ENCODE measurements at regions not wholly inside any gene's neighbourhood (a gene's known extent, or its start where the extent isn't known, plus 50 kb on each side); places are given as distances from the start of the nearest gene placed in this dataset.

DNA sequence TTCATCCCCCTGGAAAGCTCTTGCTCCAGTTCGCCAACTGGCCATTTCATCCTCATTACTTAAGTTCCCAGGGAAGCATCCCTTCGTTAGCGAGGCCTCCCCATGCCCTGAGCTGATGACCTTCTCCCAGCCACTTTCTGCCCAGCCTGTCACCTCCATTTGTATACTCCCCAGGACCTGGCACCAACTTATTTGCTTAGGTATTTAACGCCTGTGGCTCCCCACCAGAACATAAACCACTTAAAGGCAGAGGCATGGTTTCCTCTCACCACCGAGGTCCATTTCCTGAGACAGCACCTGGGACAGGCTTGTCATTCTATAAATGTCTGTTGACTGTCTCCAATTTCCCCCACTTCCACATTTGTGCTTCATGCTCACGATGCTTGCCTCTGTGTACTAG is 189.0 kb downstream of the ZNF621 start:
- TF ChIP-seq, protein P1, sequence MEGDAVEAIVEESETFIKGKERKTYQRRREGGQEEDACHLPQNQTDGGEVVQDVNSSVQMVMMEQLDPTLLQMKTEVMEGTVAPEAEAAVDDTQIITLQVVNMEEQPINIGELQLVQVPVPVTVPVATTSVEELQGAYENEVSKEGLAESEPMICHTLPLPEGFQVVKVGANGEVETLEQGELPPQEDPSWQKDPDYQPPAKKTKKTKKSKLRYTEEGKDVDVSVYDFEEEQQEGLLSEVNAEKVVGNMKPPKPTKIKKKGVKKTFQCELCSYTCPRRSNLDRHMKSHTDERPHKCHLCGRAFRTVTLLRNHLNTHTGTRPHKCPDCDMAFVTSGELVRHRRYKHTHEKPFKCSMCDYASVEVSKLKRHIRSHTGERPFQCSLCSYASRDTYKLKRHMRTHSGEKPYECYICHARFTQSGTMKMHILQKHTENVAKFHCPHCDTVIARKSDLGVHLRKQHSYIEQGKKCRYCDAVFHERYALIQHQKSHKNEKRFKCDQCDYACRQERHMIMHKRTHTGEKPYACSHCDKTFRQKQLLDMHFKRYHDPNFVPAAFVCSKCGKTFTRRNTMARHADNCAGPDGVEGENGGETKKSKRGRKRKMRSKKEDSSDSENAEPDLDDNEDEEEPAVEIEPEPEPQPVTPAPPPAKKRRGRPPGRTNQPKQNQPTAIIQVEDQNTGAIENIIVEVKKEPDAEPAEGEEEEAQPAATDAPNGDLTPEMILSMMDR (conservative IDR thresholded peaks at IDR 0.05 in 1 of 2, IDR thresholded peaks at IDR 0.05 in 1 of 2; ENCODE audit: low read depth in 1 of 2, low read length in 2 of 2): no peak
- no peak for TF ChIP-seq EZH2 (IDR thresholded peaks at IDR 0.05; ENCODE audit: low read length, missing control alignments)

All from fibroblast of lung (primary cell).